Midbrain (tissue), 1 donor: ENCODE measurements at regions not wholly inside any gene's neighbourhood (a gene's known extent, or its start where the extent isn't known, plus 50 kb on each side); places are given as distances from the start of the nearest gene placed in this dataset.

Experiments used
- DNase-seq: peaks from one replicate; lab custom pipeline; 2025; lab: John Stamatoyannopoulos, UW

DNA sequence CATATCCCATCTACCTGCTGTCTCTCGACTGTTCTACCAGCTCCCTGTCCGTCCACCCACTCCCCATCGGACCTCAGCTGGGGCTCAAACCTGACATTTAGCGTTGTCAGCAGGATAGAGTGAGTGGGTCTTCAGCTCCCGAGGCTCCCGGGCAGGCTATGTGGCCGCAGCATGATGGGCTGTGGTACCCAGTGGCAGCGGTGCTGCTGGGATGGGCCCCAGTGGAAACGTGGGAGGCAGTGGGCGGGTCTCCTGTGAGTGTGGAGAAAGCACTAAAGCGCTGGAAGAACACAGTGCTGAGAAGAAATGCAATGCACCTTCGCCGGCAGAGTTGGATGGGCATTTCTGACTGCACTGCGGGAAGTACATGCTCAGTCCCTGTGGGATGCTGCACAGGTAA lies 204.8 kb upstream of the SYT4 start:
- DNase-seq = no peak

- no peak for DNase-seq
Observed at GRCh38 chr18:43482600-43482999, 205.3 kb upstream of the SYT4 start.

DNA sequence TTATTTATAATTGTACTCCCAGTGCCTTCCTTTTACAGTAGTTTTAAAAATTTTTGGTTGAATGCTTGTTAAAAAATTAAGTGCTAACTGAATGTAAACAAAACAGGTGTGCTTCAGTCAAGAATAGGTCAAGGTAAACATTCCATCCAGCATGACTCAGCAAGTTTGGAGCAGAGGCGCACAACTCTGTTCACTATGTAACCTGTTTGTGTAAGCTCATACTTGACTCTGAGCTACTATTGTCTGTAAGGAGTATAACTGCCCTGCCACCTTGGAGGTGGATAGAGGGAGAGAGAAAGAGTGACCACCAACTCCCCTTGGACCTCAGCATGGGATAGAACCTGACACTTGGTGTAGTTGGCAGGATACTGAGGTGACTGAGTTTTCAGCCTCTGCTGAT lies 207.4 kb upstream of the SYT4 start:
- no peak for DNase-seq

GRCh38 chr18:43485545-43485963 lies 208.3 kb upstream of the SYT4 start:
- DNase-seq = no peak

- DNase-seq = no peak
Observed at GRCh38 chr18:43486462-43486861, 209.2 kb upstream of the SYT4 start.

DNA sequence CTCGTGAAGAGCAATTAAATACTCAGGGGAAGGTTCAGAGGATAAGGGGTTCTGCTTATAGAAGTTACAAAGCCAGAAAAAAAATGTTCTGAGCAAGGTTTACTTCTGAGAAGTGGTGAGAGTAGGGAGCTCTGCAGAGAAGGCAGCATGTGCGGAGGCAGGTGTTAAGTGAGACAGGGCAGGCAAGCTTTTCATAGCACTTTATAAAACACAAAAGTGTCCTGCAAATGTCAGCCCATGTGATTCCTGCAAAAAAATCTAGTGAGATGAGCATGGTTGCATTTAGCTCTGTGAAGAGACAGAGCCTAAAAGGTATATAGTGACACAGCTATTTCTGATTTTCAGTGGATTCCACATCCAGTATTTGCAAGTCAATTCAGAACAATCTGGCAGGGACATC lies 223.8 kb upstream of the SYT4 start:
- no peak for DNase-seq

DNA sequence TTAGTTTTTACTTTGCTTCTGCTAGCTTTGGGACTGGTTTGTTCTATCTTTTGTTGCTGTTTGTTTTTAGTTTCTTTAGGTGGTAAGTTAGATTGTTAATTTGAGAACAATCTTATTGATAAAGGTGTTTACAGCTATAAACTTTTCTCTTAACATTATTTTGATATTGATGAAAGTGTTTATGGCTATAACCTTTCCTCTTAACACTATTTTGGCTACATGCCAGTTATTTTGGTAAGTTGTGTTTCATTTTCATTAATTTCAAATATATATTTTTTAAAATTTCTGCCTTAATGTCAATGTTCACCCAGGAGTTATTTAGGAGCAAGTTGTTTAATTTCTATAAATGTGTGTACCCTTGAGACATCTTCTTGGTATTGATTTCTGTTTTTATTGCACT lies 229.6 kb upstream of the SYT4 start:
- no peak for DNase-seq

GRCh38 chr18:43507842-43508481 lies 230.7 kb upstream of the SYT4 start:
- no peak for DNase-seq

- DNase-seq = no peak
Observed at GRCh38 chr18:43514747-43515146, 237.5 kb upstream of the SYT4 start.

GRCh38 chr18:43515481-43515880 lies 238.2 kb upstream of the SYT4 start:
- no peak for DNase-seq

- DNase-seq = no peak
Observed at GRCh38 chr18:43524260-43524659, 247.0 kb upstream of the SYT4 start.

- DNase-seq = no peak
Observed at GRCh38 chr18:43525169-43525568, 247.9 kb upstream of the SYT4 start.

DNA sequence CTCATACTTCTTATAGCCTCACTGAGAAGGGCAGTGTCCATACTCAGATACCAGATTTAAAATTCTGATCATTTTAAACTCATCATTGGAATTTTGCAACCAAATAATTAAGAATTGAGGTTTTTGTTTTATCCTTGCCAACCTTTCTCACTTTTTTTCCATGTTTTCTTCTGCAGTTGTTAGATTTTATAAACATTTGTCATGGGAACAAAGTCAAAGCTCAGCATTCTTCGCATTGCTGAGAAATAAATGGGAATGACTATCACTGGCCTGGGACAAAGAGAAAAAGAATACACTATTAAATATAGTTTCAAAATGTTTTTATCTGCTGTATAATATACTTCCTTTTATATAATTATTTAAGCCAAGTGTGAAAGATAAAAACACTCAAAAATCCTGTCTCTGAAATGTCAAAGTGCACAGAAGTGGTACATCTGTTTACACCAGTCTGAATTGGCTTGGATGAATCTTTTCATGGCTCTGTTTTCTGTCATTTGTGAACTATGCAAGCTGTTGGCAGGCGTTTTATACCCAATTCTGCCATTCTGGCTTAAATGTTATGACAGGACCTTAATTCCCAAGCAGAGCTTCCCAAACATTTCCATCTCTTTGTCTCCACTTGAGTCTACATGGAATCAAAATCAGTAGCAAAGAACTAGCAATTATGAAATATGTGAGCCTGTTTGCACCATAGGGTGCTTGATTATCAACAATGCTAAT lies 249.3 kb upstream of the SYT4 start:
- no peak for DNase-seq

GRCh38 chr18:43531438-43531837 lies 254.1 kb upstream of the SYT4 start:
- DNase-seq = no peak

GRCh38 chr18:43533371-43533770 lies 256.1 kb upstream of the SYT4 start:
- DNase-seq = no peak

DNA sequence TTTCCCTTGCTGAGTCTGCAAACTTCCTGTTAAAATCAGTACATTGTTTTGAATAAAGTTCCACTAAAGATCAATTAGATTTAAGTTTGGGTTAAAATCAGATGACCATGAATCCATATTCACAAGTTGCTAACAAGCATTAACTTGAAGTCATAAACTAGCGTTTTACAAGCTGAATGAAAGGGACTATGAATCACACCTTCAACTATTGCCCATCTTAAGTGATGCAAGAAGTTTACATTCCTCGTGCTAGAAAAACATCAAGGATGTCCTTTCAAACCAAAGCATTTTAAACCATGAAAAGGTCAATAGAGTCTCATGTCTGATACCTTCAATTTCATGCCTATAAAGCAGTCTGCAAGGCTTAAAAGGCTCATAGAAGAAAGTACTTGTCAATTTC lies 257.2 kb upstream of the SYT4 start:
- no peak for DNase-seq

GRCh38 chr18:43539862-43540261 lies 262.6 kb upstream of the SYT4 start:
- DNase-seq = no peak

- no peak for DNase-seq
Observed at GRCh38 chr18:43542016-43542415, 264.7 kb upstream of the SYT4 start.

GRCh38 chr18:43543236-43543635 lies 265.9 kb upstream of the SYT4 start:
- DNase-seq = no peak

DNA sequence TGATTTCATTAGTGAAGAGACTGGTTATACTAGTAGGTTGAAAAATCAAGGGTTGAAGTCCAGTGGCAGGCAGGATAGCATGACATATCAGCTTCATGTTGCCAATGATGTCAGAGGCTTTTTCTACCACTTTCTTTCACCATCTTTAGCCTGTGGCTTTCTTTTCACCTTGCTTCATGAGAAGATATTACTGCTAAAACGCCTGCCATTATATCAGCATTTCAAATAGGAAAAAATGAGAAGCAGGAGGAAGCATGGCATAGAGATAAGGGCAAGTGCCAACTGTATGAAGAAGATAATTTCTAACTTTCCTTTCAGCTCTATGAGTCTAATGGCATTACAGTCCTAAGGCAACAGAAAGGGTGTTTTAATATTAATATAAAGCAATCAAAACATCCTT lies 270.2 kb upstream of the SYT4 start:
- DNase-seq = no peak

- DNase-seq = no peak
Observed at GRCh38 chr18:43559507-43559906, 282.2 kb upstream of the SYT4 start.

GRCh38 chr18:43563780-43564179 lies 286.5 kb upstream of the SYT4 start:
- peak; percentile 61 for DNase-seq

- no peak for DNase-seq
Observed at GRCh38 chr18:43570593-43570992, 293.3 kb upstream of the SYT4 start.
